Endothelial cell of umbilical vein (primary cell): ENCODE measurements at regions not wholly inside any gene's neighbourhood (a gene's known extent, or its start where the extent isn't known, plus 50 kb on each side); places are given as distances from the start of the nearest gene placed in this dataset.

ENCODE experiments used
- BruUV-seq: library from RNA; stranded (reverse); fragments of 400-500 nt; replicated peaks from 2 replicates; lab custom pipeline; 2021; lab: Mats Ljungman, UMichigan
- CTCF ChIA-PET: fragments of 300-600, 350-600 bp; sonication (Branson Sonifier 250); formaldehyde crosslinking; loops from one replicate; lab custom pipeline; 2021; ENCODE audit warnings: antibody characterized with exemption, inconsistent platforms; lab: Charles Lee
- POLR2A ChIA-PET: fragments of 300-600, 350-600 bp; sonication (Branson Sonifier 250); formaldehyde crosslinking; loops from one replicate; lab custom pipeline; 2021; ENCODE audit warnings: antibody characterized with exemption, inconsistent platforms; lab: Charles Lee
- DNase-seq: peaks from one replicate; pipeline ENCODE4 v3.0.0-alpha.2; 2011; ENCODE audit warnings: low read depth, low spot score
- FAIRE-seq: peaks from 2 replicates; lab custom pipeline; 2011; peaks lifted over from hg19 to GRCh38; lab: Jason Lieb, UNC
- H2AFZ ChIP-seq: 2 replicates; pipeline ENCODE4 v1.6.0; 2012; ENCODE audit warnings: low read depth, low read length, control low read depth, inconsistent platforms
- H3K27ac ChIP-seq: 2 replicates; pipeline ENCODE4 v1.5.1; 2011; ENCODE audit warnings: low read depth, mild to moderate bottlenecking, control low read depth, low read length, moderate library complexity; ENCODE audit not compliant: insufficient read depth
- H3K27me3 ChIP-seq, 2 experiments: 2 replicates each; pipeline versions ENCODE4 v1.6.0 to v1.6.1; 2011; ENCODE audit warnings: low read length in 2 of 2, mixed read lengths in 1 of 2; ENCODE audit not compliant: control insufficient read depth in 2 of 2, insufficient read depth in 2 of 2
- H3K36me3 ChIP-seq, 2 experiments: 2 replicates in 1 of 2; 3 replicates in 1 of 2; pipeline ENCODE4 v1.5.1; 2011; ENCODE audit warnings: low read length in 2 of 2, mild to moderate bottlenecking in 1 of 2, moderate library complexity in 1 of 2; ENCODE audit not compliant: control insufficient read depth in 2 of 2, insufficient read depth in 2 of 2; ENCODE audit errors: extremely low read depth in 1 of 2
- H3K4me1 ChIP-seq: 3 replicates; pipeline ENCODE4 v1.5.1; 2011; ENCODE audit warnings: mild to moderate bottlenecking, low read length; ENCODE audit not compliant: control insufficient read depth, insufficient read depth; ENCODE audit errors: extremely low read depth
- H3K4me2 ChIP-seq: 2 replicates; pipeline ENCODE4 v1.6.1; 2011; ENCODE audit warnings: low read length, control low read depth, mixed read lengths; ENCODE audit not compliant: insufficient read depth
- H3K4me3 ChIP-seq, 3 experiments: fragments of 200-600 bp in 1 of 3; sonication (generic), shearing (Covaris generic) in 1 of 3; replicated peaks in 1 of 3; 2 replicates each; pipeline ENCODE4 v1.5.1; 2011 to 2016; ENCODE audit warnings: control low read depth in 3 of 3, low read length in 3 of 3, mild to moderate bottlenecking in 2 of 3, inconsistent platforms in 1 of 3, low read depth in 1 of 3, moderate library complexity in 1 of 3; ENCODE audit not compliant: insufficient read depth in 1 of 3
- H3K79me2 ChIP-seq: 2 replicates; pipeline ENCODE4 v1.6.0; 2012; ENCODE audit warnings: low read length, inconsistent platforms; ENCODE audit not compliant: control insufficient read depth, insufficient read depth
- H3K9ac ChIP-seq: replicated peaks from 2 replicates; pipeline ENCODE3; 2011; ENCODE audit warnings: low read length, control low read depth; ENCODE audit not compliant: insufficient read depth; ENCODE audit errors: extremely low read depth
- H3K9me1 ChIP-seq: replicated peaks from 3 replicates; pipeline ENCODE4 v1.6.0; 2011; ENCODE audit warnings: mild to moderate bottlenecking, low read length; ENCODE audit not compliant: control insufficient read depth, insufficient read depth; ENCODE audit errors: extremely low read depth
- H3K9me3 ChIP-seq: replicated peaks from 2 replicates; pipeline ENCODE4 v1.5.1; 2012; ENCODE audit warnings: low read length, inconsistent platforms; ENCODE audit not compliant: control insufficient read depth, insufficient read depth
- H4K20me1 ChIP-seq: replicated peaks from 2 replicates; pipeline ENCODE3; 2011; ENCODE audit warnings: mild to moderate bottlenecking, low read length; ENCODE audit not compliant: control insufficient read depth, insufficient read depth; ENCODE audit errors: extremely low read depth
- CTCF ChIP-seq, 2 donors: IDR thresholded peaks; 1 replicate in 1 of 2; 2 replicates in 1 of 2; pipeline ENCODE4 v1.5.1; 2011; ENCODE audit warnings: low read length in 2 of 2, mild to moderate bottlenecking in 2 of 2, moderate library complexity in 2 of 2, control low read depth in 1 of 2, inconsistent platforms in 1 of 2, low read depth in 1 of 2; ENCODE audit not compliant: insufficient read depth in 1 of 2; ENCODE audit errors: extremely low read depth in 1 of 2
- EZH2 ChIP-seq: IDR thresholded peaks from 2 replicates; pipeline ENCODE4 v1.6.1; 2012; ENCODE audit warnings: borderline replicate concordance, low read depth, mild to moderate bottlenecking, moderate library complexity, low read length, inconsistent platforms; ENCODE audit not compliant: severe bottlenecking
- FOS ChIP-seq: IDR thresholded peaks from 2 replicates; pipeline ENCODE4 v1.6.1; 2011; ENCODE audit warnings: mild to moderate bottlenecking, low read length, moderate library complexity, borderline replicate concordance; ENCODE audit not compliant: insufficient read depth
- GATA2 ChIP-seq: IDR thresholded peaks from 2 replicates; pipeline ENCODE4 v1.7.0; 2011; ENCODE audit warnings: low read depth, mild to moderate bottlenecking, moderate library complexity, mixed read lengths, low read length; ENCODE audit not compliant: insufficient read length, insufficient read depth
- JUN ChIP-seq: IDR thresholded peaks from 2 replicates; pipeline ENCODE4 v1.6.1; 2011; ENCODE audit warnings: borderline replicate concordance, low read depth; ENCODE audit not compliant: insufficient read length, insufficient read depth
- MAX ChIP-seq: IDR thresholded peaks from 2 replicates; pipeline ENCODE4 v1.6.1; 2011; ENCODE audit not compliant: insufficient read depth, insufficient read length
- MYC ChIP-seq: IDR thresholded peaks from one replicate; pipeline ENCODE4 v1.6.1; 2011; ENCODE audit warnings: mild to moderate bottlenecking, low read depth, low read length
- POLR2A ChIP-seq: IDR thresholded peaks from 2 replicates; pipeline ENCODE4 v1.6.1; 2012; ENCODE audit warnings: low read depth, mild to moderate bottlenecking, control low read depth, low read length
- POLR2AphosphoS5 ChIP-seq: IDR thresholded peaks from 2 replicates; pipeline ENCODE4 v1.6.1; 2012; ENCODE audit warnings: low read depth, mild to moderate bottlenecking, control low read depth, low read length, moderate library complexity; ENCODE audit not compliant: insufficient read depth
- dilution Hi-C: fragments of 300-500 bp; cut with MboI; formaldehyde crosslinking; loops from one replicate; pipeline ENCODE4 v1.15.0; 2019; ENCODE audit warnings: low sequenced_read_pairs; ENCODE audit not compliant: extremely low pct_ligation_motif_present
- intact Hi-C: fragments of 100-400 bp; cut with micrococcal nuclease; formaldehyde crosslinking; loops from one replicate; pipeline ENCODE4 v1.10.0; 2022

DNA sequence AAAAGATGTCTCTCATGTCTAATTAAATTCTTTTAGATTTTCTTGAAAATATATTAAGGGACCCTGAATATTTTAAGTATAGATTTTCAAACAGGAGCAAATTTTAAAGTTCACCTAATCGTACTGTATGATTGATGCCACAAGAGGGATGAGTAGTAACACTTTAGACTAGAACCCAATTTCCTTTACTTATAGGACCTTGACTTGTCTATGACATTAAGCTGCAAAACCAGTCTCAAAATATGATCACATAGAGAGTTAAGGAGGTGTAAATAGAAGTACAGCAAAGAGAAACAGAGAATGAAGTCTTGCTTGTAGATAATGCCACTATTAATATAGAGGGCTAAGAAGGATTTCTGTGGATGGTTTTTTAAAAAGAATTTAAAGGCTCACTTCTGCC is 312.9 kb upstream of the PRR16 start:
- intact Hi-C loops, result no loop called here

More for the DNA sequence above, 312.9 kb upstream of the PRR16 start:
- Histone ChIP-seq H3K4me3 (no peak overlapping the region), H3K27me3 (no peaks in the 10 kb centered on the region), H3K4me1 (peaks cover 10% of the 10 kb centered on the region), H3K27ac (no peak overlapping the region), H3K36me3 (no peaks in the 10 kb centered on the region), H3K79me2 (no peaks in the 10 kb centered on the region), H4K20me1 (no peaks in the 10 kb centered on the region), H3K4me2 (no peak overlapping the region), H3K9me1 (no peaks in the 10 kb centered on the region), H3K9ac (no peak overlapping the region), H3K9me3 (no peaks in the 10 kb centered on the region), H2AFZ (no peak overlapping the region)
- CTCF ChIA-PET, result no interaction called here
- FAIRE-seq (no peak), DNase-seq (no peak)
- POLR2A ChIA-PET, result no interaction called here
- dilution Hi-C loops, result no loop called here
- no peak for TF ChIP-seq GATA2
- no peak for TF ChIP-seq POLR2AphosphoS5
- no peak for TF ChIP-seq CTCF (IDR thresholded peaks at IDR 0.05; ENCODE audit: extremely low read depth in 1 of 2, insufficient read depth in 1 of 2, low read depth in 1 of 2, low read length in 2 of 2)
- no peak for TF ChIP-seq FOS
- TF ChIP-seq MYC, result no peak
- TF ChIP-seq MAX, result no peak
- no peak for TF ChIP-seq EZH2
- no peak for TF ChIP-seq POLR2A
- no peak for TF ChIP-seq JUN
- no TSS peak for BruUV-seq
